ENCODE measurements at regions not wholly inside any gene's neighbourhood (a gene's known extent, or its start where the extent isn't known, plus 50 kb on each side); places are given as distances from the start of the nearest gene placed in this dataset.
"Not testable (repeated sequence)": the region's sequence is repeated elsewhere in the genome, so short reads cannot be mapped to it uniquely, and the experiment has no call there.

DNA sequence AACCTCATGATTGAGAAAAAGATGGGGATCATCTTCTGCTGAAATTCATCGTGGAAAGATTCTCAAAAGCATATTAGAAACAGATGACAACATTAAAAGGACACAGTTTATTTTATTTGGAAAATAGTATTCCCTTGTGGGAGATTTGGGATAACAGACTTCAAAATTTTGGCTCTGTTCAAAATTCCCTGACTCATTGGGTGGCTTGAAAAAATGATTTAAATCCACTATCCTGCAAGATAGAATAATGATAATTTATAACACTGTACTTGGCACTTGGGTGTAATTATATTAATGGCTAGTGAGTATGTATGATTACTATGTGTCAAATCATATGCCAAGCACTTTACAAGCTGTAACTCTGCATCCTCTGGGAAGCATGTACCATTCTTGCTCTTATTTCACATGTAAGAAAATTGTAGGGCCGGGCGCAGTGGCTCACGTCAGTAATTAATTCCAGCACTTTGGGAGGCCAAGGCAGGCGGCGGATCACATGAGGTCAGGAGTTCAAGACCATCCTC, 128.8 kb downstream of the LMNTD1 start:
- no peak for DNase-seq

GRCh38 chr12:25423355-25424050, 129.6 kb downstream of the LMNTD1 start:
- DNase-seq: no peak

GRCh38 chr12:25422241-25422640, 130.8 kb downstream of the LMNTD1 start:
- no peak for DNase-seq

DNA sequence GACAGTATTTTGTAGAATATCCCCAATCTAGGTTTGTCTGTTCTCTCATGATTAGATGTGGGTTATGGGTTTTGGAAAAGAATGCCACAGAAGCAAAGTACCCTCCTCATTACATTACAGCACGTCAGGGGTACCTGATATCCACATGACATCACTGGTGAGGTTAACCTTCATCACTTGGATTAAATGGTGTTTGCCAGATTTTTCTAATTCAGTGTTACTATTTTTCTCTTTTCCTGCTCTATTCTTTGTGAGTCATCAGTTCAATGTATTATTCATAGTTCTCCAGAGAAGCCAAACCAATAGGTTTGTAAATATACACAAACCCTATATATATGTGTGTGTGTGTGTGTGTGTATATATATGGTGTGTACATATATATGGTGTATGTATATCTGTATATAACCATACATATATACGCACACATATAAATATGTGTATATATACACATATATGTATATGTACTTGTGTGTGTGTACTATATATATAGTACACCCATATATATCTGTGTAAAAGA, 131.4 kb downstream of the LMNTD1 start:
- no peak for DNase-seq

DNA sequence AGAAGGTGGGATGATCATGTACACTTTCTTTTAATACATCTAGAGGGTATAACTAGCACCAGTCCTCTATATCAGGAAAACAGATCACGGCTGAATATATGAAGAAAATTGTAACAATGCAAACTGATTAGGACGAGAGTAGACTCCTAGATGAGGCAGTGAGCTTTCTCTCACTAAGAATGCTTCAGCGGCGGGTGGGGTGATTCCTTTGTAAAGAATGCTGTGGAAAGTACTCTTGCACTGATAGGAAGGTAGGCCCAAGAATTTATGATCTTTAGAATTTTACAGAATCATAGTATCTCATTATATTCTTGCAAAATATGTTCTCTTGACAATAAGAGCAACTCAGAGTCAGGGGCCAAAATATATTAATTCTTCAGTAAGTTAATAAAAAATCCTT, 133.0 kb downstream of the LMNTD1 start:
- DNase-seq: no peak

- no peak for DNase-seq
These were observed 133.5 kb downstream of the LMNTD1 start for GRCh38 chr12:25419595-25419994.

GRCh38 chr12:25417071-25417470, 136.0 kb downstream of the LMNTD1 start:
- no peak for DNase-seq

GRCh38 chr12:25416516-25416915, 136.6 kb downstream of the LMNTD1 start:
- no peak for DNase-seq

- DNase-seq: no peak
These were observed 138.1 kb downstream of the LMNTD1 start for GRCh38 chr12:25415004-25415403.

- no peak for DNase-seq
These were observed 140.3 kb downstream of the LMNTD1 start for GRCh38 chr12:25412735-25413134.

- DNase-seq: no peak
These were observed 148.1 kb downstream of the LMNTD1 start for GRCh38 chr12:25404955-25405354.

DNA sequence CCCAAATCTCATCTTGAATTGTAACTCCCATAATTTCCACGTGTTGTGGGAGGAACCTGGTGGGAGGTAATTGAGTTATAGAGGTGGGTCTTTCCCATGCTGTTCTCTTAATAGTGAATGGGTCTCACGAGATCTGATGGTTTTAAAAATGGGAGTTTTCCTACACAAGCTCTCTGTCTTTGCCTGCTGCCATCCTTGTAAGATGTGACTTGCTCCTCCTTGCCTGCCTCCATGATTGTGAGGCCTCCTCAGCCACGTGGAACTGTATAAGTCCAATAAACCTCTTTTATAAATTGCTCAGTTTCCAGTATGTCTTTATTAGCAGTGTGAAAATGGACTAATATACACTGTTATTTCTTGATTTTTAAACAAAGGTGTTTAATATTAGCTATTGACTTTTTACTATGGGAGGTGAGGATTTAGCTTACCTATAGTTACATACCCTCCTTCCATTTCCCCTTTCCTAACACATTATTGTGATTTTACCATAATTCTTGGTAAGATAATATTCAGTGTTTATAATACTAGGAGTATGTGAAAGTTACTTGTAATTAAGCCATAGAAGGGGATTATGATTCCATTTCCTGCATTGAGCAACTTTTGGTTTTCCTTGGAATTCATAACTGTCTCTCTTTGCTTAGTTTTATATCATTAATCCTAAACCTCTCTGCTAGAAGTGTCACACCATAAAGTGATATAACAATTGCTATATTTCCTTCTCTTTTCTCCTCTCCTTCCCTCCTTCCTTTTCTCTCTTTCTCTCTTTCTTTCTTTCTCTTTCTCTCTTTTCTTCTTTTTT, 151.0 kb upstream of the KRAS start:
- no peak for DNase-seq

DNA sequence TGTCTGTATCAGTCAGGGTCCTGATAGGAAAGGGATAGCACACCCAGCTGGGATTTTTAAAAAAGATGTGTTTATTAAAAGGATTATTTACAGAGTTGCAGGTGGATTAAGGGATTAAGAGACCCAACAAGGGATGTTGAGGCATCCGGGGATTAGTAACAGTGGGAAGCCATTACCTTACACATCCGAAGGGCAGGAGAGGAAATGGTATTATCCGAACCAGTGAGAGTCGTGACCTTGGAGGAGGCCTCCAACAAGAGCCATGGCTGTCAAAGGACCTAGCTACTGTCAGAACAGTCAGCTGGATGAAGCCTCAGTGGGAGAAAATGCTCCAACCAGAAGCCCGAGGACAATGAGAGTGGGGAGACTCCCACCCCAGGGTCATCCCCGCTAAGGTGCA, 146.3 kb upstream of the KRAS start:
- no peak for DNase-seq

DNA sequence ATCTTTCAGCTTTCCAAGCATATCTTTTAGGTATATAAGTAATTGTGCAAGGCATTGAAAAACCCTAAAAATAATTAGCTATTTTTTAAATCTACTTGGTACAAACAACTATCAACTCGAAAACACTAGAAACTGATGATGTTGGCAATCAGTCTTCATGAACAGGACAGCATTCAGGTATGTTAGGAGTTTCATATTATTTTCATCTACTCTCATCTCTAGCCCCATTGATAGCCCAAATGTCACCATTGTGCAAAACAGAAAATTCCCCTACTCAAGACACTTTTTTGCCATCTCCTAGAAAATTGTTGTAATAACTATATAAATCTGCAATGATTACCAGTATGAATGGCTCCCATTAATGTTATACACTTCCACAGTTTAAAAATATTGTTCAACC, 144.5 kb upstream of the KRAS start:
- DNase-seq: no peak

DNA sequence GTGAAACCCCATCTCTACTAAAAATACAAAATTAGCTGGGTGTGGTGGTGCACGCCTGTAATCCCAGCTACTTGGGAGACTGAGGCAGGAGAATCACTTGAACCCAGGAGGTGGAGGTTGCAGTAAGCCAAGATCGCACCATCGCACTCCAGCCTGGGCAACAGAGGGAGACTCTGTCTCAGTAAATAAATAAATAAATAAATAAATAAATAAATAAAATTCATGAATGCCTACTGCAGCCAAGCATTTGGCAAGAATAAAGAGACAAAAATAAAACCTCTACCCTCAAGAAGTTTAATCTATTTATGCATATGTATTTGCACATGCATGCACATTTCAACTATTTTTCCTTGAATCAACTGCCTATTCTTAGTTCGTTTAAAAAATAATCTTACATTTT, 144.0 kb upstream of the KRAS start:
- DNase-seq: not testable (repeated sequence)

DNA sequence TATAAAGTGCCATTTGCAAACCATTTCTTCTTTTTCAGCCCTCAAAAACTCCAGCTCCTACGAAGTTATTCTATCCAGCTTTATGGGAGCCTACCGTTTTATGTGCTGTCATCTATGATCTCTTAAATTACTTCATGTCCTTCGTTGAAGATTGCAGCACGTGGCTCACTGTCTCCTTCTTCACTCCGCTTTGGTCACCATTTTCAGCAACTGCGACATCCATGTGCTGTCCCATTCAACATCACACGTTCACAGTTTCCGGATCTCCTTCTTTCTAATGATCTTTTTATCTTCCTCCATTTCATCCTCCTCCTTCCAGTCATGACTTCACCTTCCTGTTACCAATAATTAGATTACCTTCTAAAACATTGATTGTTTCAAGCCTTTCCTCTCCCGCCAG, 143.3 kb upstream of the KRAS start:
- no peak for DNase-seq

GRCh38 chr12:25391346-25391745, 140.6 kb upstream of the KRAS start:
- DNase-seq: not testable (repeated sequence)

DNA sequence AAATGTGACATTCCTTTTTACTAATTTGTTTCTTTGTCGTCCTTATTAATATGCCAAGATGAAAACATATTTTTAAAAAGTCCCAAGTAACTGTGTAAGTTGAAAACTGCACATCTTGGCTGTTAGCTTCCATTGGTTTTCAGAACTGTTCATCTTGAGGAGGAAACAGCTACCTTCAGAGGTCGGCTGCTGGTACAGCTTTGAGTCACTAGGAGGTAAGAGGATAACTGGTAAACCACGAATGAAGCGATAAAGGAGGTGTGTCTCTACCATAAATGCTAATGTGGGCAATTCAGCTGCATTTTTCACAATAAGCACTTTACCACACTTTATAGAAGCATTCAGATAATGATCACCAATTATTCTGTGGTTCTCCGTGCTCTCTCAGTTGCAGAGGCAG, 137.5 kb upstream of the KRAS start:
- no peak for DNase-seq

DNA sequence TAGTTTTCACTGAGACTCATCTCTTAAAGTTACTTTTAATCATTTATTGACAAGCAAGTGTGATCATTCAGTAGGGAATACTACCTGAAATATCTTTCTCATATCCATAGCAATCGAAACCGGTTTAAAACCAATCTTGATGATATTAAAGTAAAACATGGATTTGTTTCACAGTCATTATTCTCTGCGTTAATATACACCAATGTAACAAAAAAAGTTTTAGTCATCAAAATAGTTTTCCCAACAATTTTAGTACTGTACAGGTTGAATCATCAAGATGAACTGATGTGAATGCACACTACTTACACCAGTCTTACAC, 137.0 kb upstream of the KRAS start:
- DNase-seq: no peak

DNA sequence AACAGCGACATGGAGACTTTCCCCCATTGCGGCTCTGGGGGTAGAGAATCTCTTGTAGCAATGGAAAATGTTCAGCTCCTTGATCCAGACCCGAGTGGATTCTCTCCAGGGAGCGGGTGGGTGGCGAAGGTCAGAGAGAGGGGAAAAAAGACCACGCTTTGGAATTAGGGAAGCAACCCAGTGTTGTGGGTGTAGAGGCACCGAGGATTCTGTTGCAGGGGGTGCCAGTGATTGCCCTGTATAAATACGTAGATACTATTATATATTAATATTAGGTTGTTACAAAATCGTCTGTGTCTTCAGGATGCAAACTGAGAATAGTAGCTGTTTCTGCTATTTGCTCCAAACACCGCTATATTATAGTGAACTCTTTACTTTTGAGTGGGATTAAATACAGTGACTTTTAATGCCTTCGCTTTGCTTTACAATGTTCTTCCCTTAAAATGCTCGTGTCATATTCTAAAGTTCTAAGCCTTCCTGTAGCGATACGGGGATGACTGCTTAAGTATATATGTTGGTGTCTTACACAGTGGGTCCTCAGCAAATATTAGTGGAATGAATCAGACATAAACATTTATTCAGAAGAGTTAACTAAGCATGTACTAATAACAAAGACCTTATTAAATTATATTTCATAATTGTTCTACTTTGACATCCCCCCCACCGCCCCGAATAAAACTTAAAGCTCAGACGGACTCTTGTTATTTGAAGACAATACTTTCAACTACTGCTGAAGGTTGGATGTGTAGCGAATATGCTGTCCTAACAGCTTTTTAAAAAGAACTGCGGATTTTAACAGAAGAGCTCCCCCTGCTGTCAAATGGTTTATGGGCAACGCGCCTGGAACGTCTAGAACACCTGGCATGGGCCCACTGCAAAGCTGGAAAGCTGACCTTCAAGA, 136.4 kb upstream of the KRAS start:
- peak; percentile 72 for DNase-seq

GRCh38 chr12:25384893-25385248, 134.1 kb upstream of the KRAS start:
- DNase-seq: no peak

DNA sequence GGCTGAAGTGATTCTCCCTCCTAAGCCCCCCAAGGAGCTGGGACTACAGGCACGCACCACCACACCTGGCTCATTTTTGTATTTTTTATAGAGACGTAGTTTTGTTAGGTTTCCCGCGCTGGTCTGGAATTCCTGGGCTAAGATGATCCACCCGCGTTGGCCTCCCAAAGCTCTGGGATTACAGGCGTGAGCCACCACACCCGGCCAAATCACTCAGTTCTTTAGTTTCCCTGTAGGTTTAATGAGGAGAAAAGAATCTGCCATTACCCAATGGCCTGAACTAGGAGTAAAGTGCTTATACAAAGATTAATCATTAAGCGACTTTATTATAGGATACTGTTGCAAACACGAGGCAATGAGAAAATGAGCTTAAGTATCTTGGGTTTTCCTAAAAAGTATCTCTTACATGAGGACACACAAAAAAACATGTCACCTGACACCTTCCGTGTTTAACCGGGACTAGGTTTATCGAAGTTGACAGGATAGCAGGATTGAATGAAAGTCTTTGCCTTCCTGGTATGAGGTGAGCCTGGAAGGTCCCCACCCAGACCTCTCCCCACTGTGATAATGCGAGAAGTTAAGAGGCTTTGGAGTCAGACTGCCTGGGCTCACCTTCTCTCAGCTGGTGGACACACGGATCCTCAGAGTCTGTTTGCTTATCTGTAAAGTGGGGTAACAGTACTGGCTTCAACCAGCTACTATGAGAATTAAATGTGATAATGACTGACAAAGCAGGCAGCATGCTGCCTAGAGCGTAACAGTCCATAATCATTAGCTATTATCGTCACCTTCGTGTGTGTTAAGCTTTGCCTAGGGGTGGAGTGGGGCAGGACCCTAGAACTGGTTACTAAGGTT, 133.5 kb upstream of the KRAS start:
- no peak for DNase-seq

Measured in activated CD4-positive, alpha-beta T cell treated with anti-CD3 and anti-CD28 coated beads, Interleukin-2, amount 50 U/mL, for 1 hour (primary cell).